Central memory CD8-positive, alpha-beta T cell (primary cell): ENCODE measurements at regions not wholly inside any gene's neighbourhood (a gene's known extent, or its start where the extent isn't known, plus 50 kb on each side); places are given as distances from the start of the nearest gene placed in this dataset.

Experiments
- ATAC-seq: fragments of 150-1000 bp; cut with Tn5 transposase; replicated peaks from 2 replicates; pipeline ENCODE4 v1.10.0; 2022; ENCODE audit warnings: mild to moderate bottlenecking, moderate FRiP score, moderate number of reproducible peaks; ENCODE audit not compliant: poor library complexity, severe bottlenecking; ENCODE audit errors: extremely low read depth
- DNase-seq, 2 donors: peaks; one replicate each; pipeline ENCODE4 v3.0.0; 2021; ENCODE audit warnings: low spot score in 2 of 2
- H3K27ac Mint-ChIP-seq: one replicate; pipeline ENCODE4 v1.8.0; 2022; ENCODE audit warnings: low read depth, mild to moderate bottlenecking, moderate library complexity, mixed read lengths
- H3K27me3 Mint-ChIP-seq: one replicate; pipeline ENCODE4 v1.8.0; 2022; ENCODE audit warnings: mixed read lengths
- H3K36me3 Mint-ChIP-seq: one replicate; pipeline ENCODE4 v1.8.0; 2022; ENCODE audit warnings: mild to moderate bottlenecking, moderate library complexity, mixed read lengths; ENCODE audit not compliant: insufficient read depth
- H3K4me1 Mint-ChIP-seq: one replicate; pipeline ENCODE4 v1.8.0; 2022; ENCODE audit warnings: mixed read lengths
- H3K4me3 Mint-ChIP-seq: one replicate; pipeline ENCODE4 v1.8.0; 2022; ENCODE audit warnings: mild to moderate bottlenecking, moderate library complexity, mixed read lengths
- H3K9me3 Mint-ChIP-seq: one replicate; pipeline ENCODE4 v1.8.0; 2022; ENCODE audit warnings: mixed read lengths

DNA sequence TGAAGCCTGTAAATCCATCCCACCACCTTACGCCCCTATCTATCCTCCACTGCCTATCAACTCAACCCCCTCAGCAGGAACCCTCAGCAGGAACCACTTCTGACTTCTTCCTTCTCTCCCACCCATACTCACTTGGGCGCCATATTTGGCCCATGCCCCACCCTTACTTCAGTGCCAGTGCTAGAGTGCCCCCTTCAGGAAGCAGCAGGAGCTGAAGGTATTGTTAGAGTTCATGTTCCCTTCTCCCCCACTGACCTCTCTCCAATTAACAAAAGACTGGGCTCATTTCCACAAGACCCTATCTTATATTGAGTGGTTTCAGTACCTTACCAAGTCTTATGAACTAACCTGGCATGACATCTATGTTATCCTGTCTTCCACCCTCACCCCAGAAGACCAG lies 363.1 kb upstream of the SLIT2 start:
- Mint-ChIP-seq H3K4me1 (no peaks in the 10 kb centered on the region), H3K4me3 (no peak overlapping the region)

DNA sequence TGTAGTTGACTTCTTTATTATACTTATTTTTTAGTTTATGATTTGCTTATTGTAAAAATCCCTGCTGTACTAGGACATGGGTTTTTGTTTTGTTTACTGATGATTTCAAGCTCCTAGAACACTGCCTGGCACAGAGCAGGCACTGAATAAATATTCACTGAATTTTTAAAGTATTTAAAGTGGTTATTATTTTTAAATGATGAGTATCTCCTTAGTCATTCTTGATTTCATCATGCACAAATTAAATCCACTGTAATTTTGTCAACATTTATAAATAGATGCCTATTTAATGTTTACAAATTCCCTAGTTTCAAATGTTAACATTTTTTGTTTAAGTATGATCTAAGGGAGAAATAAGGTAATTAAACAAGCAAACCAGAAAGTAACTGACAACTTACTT lies 367.9 kb upstream of the SLIT2 start:
- no peak overlapping the region for H3K27ac Mint-ChIP-seq
- H3K4me3 Mint-ChIP-seq = no peak overlapping the region
- ATAC-seq (no peak), DNase-seq (no peak)
- H3K36me3 Mint-ChIP-seq = no peaks in the 10 kb centered on the region
- peaks cover 35% of the 10 kb centered on the region for H3K9me3 Mint-ChIP-seq
- no peaks in the 10 kb centered on the region for H3K27me3 Mint-ChIP-seq
- no peaks in the 10 kb centered on the region for H3K4me1 Mint-ChIP-seq

More for the DNA sequence above, 363.1 kb upstream of the SLIT2 start:
- Mint-ChIP-seq H3K9me3 (peaks cover 19% of the 10 kb centered on the region), H3K36me3 (no peaks in the 10 kb centered on the region), H3K27ac (no peak overlapping the region), H3K27me3 (no peaks in the 10 kb centered on the region)
- ATAC-seq = no peak
- DNase-seq = no peak

DNA sequence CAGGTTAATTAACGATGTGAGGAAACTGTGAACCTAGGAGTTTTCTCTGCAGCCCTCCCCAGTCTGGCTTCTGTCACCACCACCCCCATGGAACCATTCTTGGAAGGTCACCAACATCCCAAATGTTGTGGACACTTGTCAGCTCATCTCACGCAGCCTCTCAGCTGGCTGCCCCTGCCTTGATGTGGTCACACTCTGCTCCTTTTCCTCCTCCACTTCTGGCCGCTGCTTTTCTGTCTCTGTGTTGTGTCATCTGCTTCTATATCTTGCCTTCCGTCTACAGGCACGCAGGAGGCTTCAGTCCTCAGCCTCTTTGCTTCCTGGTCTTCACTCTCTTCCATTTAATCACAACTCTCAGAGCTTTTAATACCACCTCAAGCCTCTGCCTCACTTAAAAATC lies 371.5 kb upstream of the SLIT2 start:
- Mint-ChIP-seq H3K27ac (no peak overlapping the region), H3K27me3 (no peaks in the 10 kb centered on the region), H3K4me1 (no peaks in the 10 kb centered on the region), H3K36me3 (no peaks in the 10 kb centered on the region), H3K9me3 (peaks cover 29% of the 10 kb centered on the region), H3K4me3 (no peak overlapping the region)
- no peak for DNase-seq
- ATAC-seq = no peak

DNA sequence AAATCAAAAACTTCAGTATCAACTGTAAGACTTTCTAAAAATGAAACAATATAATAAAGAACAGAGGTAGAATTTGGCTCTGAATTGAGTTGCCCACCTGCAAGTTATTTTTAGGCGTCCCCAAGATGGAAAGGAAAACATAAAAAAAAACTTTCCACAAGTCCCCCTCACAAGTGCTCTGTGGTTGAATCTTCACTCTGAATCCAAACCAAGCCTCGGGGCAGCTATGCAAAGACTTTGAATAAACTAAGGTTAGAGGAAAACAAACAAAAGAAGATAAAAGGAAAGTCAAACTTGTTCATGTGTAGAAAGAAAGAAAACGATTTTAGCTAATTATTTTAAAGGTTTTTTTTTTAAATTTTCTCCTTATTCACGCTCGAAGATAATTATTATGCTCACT lies 372.4 kb upstream of the SLIT2 start:
- H3K27ac Mint-ChIP-seq = no peak overlapping the region
- peaks cover 31% of the 10 kb centered on the region for H3K9me3 Mint-ChIP-seq
- no peak for DNase-seq
- no peaks in the 10 kb centered on the region for H3K36me3 Mint-ChIP-seq
- no peaks in the 10 kb centered on the region for H3K27me3 Mint-ChIP-seq
- H3K4me3 Mint-ChIP-seq = no peak overlapping the region
- no peak for ATAC-seq
- no peaks in the 10 kb centered on the region for H3K4me1 Mint-ChIP-seq

DNA sequence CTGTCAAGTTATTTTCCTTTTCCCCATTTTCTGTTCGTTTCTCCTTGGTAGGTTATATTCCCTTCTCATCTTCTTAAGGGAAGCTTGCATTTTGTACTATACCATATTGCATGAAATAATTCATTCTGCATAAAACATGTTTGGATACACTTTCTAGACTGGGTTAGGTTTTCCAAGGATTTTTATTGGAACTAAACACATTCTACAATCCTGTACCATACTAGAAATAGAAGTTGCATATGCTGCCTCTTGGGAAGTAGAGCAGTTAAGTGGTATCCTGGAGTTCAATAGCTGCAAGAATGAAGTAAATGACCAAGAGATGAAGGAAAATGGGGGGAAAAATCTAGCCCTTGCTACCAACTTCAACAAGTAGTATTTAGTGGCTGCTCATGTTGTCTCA lies 393.7 kb upstream of the SLIT2 start:
- no peaks in the 10 kb centered on the region for H3K36me3 Mint-ChIP-seq
- peaks cover 20% of the 10 kb centered on the region for H3K9me3 Mint-ChIP-seq
- H3K4me1 Mint-ChIP-seq = no peaks in the 10 kb centered on the region
- H3K27ac Mint-ChIP-seq = no peak overlapping the region
- H3K27me3 Mint-ChIP-seq = no peaks in the 10 kb centered on the region
- no peak overlapping the region for H3K4me3 Mint-ChIP-seq
- no peak for DNase-seq
- ATAC-seq = no peak

DNA sequence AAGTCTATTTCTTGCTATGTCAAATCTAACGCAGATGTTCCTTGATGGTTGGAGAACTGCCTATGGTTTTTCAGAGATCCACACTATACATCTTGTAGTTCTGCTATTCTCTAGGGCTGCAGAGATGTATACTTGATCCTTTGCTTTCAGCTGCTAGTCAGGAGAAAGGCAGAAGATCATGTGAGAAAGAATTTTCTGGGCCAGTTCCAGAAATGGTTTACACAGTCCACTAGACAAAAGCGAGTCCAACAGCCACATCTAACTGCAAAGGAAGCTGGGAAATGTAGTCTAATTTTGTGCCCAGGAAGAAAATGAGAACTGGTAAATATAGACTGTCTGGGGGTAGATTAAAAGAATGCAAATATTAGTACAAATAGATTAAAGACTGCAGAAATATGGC lies 394.3 kb upstream of the SLIT2 start:
- H3K4me3 Mint-ChIP-seq = no peak overlapping the region
- peaks cover 21% of the 10 kb centered on the region for H3K9me3 Mint-ChIP-seq
- H3K27ac Mint-ChIP-seq = no peak overlapping the region
- H3K36me3 Mint-ChIP-seq = no peaks in the 10 kb centered on the region
- no peaks in the 10 kb centered on the region for H3K27me3 Mint-ChIP-seq
- ATAC-seq = no peak
- DNase-seq = no peak
- no peaks in the 10 kb centered on the region for H3K4me1 Mint-ChIP-seq

DNA sequence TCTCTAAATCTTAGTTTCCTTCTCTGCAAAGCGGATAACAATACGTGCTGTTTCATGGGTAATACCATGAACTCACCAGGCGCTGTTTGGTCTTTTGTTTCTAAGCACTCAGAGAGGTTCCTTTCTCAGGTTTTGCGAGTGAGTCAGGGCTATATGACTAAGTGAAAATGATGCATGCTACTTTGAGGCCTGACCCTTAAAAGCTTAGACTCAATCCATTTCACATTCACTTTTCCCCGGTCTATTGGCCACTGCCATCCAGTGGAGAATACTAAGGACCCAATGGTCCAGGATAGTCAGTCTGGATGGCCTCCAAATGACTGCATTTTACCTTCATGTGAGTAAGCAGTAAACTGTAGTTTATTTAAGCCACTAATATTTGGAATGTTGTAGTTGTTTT lies 400.8 kb upstream of the SLIT2 start:
- no peak for ATAC-seq
- Mint-ChIP-seq H3K9me3 (peaks cover 18% of the 10 kb centered on the region), H3K4me3 (no peak overlapping the region)

DNA sequence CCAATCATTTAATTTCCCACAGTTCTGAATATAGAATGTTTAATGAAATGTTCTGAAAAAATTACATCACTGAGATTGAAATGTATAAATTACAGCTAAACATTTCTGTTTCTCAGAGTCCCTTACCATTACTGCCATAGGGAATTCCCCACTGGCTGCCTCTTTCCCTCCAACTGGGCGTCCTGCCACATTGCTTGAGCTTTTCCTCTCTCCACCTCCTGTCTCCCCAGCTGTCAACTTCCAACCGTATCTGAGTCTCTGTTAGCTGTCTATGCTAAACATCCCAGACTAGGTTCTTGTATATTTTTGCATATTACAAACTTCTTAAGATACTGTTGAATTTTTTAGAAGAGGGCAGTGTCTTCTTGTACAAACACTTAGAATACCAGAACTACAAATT lies 407.3 kb upstream of the SLIT2 start:
- DNase-seq = no peak
- H3K9me3 Mint-ChIP-seq = peaks cover 11% of the 10 kb centered on the region
- H3K27me3 Mint-ChIP-seq = no peaks in the 10 kb centered on the region
- H3K4me1 Mint-ChIP-seq = no peaks in the 10 kb centered on the region
- H3K36me3 Mint-ChIP-seq = no peaks in the 10 kb centered on the region
- no peak overlapping the region for H3K27ac Mint-ChIP-seq
- no peak overlapping the region for H3K4me3 Mint-ChIP-seq
- ATAC-seq = no peak

More for the DNA sequence above, 400.8 kb upstream of the SLIT2 start:
- Mint-ChIP-seq H3K27ac (no peak overlapping the region), H3K36me3 (no peaks in the 10 kb centered on the region), H3K27me3 (no peaks in the 10 kb centered on the region), H3K4me1 (no peaks in the 10 kb centered on the region)
- DNase-seq = no peak

DNA sequence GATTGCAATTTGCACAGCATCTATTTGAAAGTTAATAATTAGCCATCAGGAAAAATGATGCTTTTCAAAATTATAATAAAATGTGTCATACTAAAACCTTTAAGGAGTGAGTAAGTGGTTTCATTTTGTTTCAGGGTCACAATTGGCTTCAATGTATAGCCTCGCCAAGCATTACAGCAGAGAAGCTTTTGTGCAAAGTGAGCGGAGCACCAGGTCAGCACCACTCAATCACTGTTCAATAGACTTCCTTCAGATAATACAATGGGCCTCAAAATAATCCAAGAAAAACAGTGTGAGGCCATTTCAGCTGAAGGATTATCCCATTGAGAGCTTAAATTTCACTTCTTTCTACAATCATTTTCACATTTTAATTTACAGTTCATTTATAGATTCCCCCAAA lies 409.2 kb upstream of the SLIT2 start:
- H3K4me1 Mint-ChIP-seq = no peaks in the 10 kb centered on the region
- H3K27ac Mint-ChIP-seq = no peak overlapping the region
- ATAC-seq (no peak), DNase-seq (no peak)
- peaks cover 11% of the 10 kb centered on the region for H3K9me3 Mint-ChIP-seq
- H3K4me3 Mint-ChIP-seq = no peak overlapping the region
- H3K27me3 Mint-ChIP-seq = no peaks in the 10 kb centered on the region
- H3K36me3 Mint-ChIP-seq = no peaks in the 10 kb centered on the region

DNA sequence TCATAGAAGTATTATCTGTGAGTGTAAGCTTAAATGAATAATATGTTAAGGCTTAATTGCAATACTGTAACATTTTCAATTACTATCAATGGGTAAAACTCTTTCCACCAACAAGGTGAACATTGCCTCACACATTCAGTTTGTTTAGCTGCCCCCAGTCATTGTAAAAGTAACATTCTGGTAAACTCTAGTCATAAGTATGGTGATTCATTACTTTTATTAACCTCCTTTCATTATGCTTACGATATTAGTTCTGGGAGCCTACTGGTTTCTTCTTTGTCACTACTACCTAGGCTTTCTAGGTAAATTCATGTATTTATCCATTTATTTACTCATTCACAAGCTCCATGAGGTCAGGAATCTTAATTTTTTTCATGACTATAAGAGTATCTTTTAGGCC lies 412.8 kb upstream of the SLIT2 start:
- DNase-seq = no peak
- ATAC-seq = no peak

DNA sequence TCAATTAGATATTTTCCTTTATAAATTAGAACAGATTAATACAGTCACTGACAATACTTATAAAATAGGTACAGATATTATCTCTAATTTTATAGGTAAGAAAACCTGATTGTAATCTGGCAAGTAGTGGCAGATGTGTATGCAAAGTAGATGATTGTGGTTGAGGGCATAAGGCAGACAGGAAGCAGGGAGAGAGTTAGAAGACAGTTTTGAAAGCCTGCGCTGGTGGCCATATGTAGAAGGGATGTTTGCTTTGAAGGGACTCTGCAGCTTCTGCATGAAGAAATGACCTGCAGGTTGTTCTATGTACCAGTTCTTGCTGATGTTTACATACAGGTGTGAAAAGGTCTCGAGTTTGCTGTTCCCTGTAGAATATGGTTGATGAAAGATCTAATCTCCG lies 416.3 kb upstream of the SLIT2 start:
- Mint-ChIP-seq H3K4me3 (no peak overlapping the region), H3K27ac (no peak overlapping the region), H3K4me1 (no peaks in the 10 kb centered on the region), H3K9me3 (peaks cover 8% of the 10 kb centered on the region), H3K36me3 (no peaks in the 10 kb centered on the region), H3K27me3 (no peaks in the 10 kb centered on the region)
- ATAC-seq = no peak
- no peak for DNase-seq

More for the DNA sequence above, 412.8 kb upstream of the SLIT2 start:
- no peaks in the 10 kb centered on the region for H3K4me1 Mint-ChIP-seq
- no peaks in the 10 kb centered on the region for H3K27me3 Mint-ChIP-seq
- no peak overlapping the region for H3K27ac Mint-ChIP-seq
- H3K9me3 Mint-ChIP-seq = peaks cover 11% of the 10 kb centered on the region
- no peaks in the 10 kb centered on the region for H3K36me3 Mint-ChIP-seq
- H3K4me3 Mint-ChIP-seq = no peak overlapping the region

DNA sequence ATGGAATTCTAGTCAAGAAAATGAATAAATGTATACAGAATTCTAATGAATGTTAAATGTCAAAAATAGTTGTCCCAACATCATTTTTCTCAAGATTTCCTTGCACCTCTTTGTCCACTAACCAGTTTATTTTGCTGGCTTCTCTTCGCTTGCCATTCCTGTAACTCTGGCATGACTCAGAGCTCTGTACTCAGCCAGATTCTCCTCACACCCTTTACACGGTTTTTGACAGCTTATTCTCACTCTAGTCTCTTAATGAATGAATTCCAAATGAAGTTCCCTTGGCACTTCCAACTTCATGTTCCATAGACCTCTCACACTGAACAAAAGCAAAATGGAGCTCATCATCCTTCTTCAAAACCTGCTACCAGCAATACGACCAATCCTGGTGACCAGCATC lies 419.3 kb upstream of the SLIT2 start:
- no peak for ATAC-seq
- DNase-seq = no peak
- Mint-ChIP-seq H3K27me3 (no peaks in the 10 kb centered on the region), H3K9me3 (peaks cover 14% of the 10 kb centered on the region), H3K27ac (no peak overlapping the region), H3K36me3 (no peaks in the 10 kb centered on the region), H3K4me3 (no peak overlapping the region), H3K4me1 (no peaks in the 10 kb centered on the region)

DNA sequence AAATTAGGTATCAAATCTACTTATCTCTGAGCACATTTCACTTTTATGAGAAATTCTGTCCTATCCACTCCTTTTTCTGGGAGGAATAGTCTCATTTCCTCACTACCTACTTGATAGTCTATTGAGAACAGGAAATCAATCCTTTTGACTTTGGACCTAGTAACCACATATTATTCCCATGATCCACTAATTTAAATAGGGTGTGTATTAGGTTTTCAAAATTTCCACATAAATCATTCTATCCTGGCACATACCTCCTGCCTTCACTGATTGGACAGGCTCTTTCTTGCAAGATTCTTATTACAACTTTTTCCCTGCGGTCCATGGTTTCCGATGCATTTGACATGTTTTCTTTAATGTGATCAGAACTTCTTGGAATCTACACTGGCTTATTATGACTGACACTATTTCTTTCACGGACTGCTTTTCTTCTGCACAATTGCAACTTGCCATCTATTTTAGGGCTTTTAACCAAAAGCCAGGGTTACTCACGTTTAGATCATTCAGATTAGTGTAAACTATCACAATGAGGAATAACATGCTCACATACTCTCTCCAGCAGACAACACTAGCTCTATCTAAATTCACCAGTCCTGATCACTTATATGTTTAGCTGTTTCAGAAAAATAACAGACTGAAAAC lies 419.9 kb upstream of the SLIT2 start:
- Mint-ChIP-seq H3K4me3 (no peak overlapping the region), H3K4me1 (no peaks in the 10 kb centered on the region), H3K27ac (no peak overlapping the region), H3K9me3 (peaks cover 12% of the 10 kb centered on the region), H3K36me3 (no peaks in the 10 kb centered on the region), H3K27me3 (no peaks in the 10 kb centered on the region)
- ATAC-seq = no peak
- DNase-seq = no peak

DNA sequence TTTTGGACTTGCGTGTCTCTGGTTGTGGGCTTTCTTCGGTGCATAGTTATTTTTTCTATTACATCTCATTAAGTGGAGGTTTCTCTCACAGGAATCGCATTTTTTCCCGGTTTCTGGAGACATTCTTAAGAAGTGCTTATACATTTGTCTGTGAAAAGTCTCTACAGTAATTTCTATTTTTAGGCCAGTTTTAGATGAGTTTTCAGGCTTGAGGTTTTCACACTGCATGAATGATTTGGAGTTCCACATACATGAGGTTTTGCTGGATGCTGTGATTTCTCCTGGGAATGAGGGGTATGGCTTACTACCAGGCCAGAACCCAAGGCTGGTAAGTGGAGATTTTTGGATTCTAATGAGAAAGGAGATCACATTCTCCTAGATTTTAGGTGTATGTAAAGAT lies 422.6 kb upstream of the SLIT2 start:
- H3K27ac Mint-ChIP-seq = no peak overlapping the region
- ATAC-seq (no peak), DNase-seq (no peak)
- no peak overlapping the region for H3K4me3 Mint-ChIP-seq
- H3K9me3 Mint-ChIP-seq = peaks cover 10% of the 10 kb centered on the region
- H3K36me3 Mint-ChIP-seq = no peaks in the 10 kb centered on the region
- H3K4me1 Mint-ChIP-seq = no peaks in the 10 kb centered on the region
- no peaks in the 10 kb centered on the region for H3K27me3 Mint-ChIP-seq
